ENCODE measurements at regions not wholly inside any gene's neighbourhood (a gene's known extent, or its start where the extent isn't known, plus 50 kb on each side); places are given as distances from the start of the nearest gene placed in this dataset.
"Not testable (repeated sequence)": the region's sequence is repeated elsewhere in the genome, so short reads cannot be mapped to it uniquely, and the experiment has no call there.

DNA sequence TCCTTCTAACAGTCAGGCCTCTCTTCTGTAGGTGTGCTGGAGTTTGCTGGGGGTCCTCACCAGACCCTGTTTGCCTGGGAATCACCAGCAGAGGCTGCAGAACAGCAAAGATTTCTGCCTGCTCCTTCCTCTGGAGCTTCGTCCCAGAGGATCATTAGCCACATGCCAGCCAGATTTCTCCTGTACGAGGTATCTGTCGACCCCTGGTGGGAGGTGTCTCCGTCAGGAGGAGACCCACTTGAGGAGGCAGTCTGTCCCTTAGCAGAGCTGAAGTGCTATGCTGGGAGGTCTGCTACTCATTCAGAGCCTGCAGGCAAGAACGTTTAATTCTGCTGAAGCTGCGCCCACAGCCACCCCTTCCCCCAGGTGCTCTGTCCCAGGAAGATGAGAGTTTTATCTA is 611.1 kb upstream of the COBL start:
- WGBS = 75% methylated on average over 6 of the region's 6 CpGs
- H3K9me3 ChIP-seq = peaks cover 0 to 6% (median 0%) of the 10 kb centered on the region in 4 donors
- H3K4me1 ChIP-seq = no peaks in the 10 kb centered on the region
- H3K27me3 ChIP-seq = no peaks in the 10 kb centered on the region
- intact Hi-C loops (cut with DNase I) = no loop called here
- no peaks in the 10 kb centered on the region for H3K36me3 ChIP-seq
- H3K27ac ChIP-seq (replicated peaks in 1 of 4) = no peak overlapping the region
- TF ChIP-seq EP300 (IDR thresholded peaks at IDR 0.05) (no peak), POLR2AphosphoS5 (IDR thresholded peaks at IDR 0.05) (no peak), POLR2A (IDR thresholded peaks at IDR 0.05; ENCODE audit: low read depth) (no peak)
- TF ChIP-seq, protein P1, sequence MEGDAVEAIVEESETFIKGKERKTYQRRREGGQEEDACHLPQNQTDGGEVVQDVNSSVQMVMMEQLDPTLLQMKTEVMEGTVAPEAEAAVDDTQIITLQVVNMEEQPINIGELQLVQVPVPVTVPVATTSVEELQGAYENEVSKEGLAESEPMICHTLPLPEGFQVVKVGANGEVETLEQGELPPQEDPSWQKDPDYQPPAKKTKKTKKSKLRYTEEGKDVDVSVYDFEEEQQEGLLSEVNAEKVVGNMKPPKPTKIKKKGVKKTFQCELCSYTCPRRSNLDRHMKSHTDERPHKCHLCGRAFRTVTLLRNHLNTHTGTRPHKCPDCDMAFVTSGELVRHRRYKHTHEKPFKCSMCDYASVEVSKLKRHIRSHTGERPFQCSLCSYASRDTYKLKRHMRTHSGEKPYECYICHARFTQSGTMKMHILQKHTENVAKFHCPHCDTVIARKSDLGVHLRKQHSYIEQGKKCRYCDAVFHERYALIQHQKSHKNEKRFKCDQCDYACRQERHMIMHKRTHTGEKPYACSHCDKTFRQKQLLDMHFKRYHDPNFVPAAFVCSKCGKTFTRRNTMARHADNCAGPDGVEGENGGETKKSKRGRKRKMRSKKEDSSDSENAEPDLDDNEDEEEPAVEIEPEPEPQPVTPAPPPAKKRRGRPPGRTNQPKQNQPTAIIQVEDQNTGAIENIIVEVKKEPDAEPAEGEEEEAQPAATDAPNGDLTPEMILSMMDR (IDR thresholded peaks at IDR 0.05) = no peak
- no peak for DNase-seq (ENCODE audit: extremely low spot score)
- no peak overlapping the region for H3K4me3 ChIP-seq

DNA sequence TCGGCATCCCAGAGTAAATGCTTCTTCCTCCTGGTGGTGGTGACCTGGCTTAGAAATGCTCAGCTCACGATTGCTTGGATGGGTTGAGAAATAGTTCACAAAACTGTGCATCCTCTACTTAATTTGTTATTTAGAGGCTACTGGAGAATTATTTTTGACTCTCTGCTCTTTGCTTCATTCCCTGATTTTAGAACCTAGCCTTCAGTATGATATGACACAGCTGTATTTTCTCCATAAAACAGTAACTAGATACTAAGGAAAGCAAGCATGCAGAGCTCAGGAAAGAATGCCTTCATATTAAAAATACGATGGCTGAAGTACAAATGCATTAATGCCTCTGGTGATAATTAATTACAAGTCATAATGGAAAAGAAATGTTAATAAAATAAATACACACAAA is 602.0 kb upstream of the COBL start:
- DNase-seq (ENCODE audit: extremely low spot score) = no peak
- H3K36me3 ChIP-seq = no peaks in the 10 kb centered on the region
- no peaks in the 10 kb centered on the region for H3K4me1 ChIP-seq
- no peak overlapping the region for H3K4me3 ChIP-seq
- TF ChIP-seq POLR2AphosphoS5 (IDR thresholded peaks at IDR 0.05) (no peak), EP300 (IDR thresholded peaks at IDR 0.05) (no peak), POLR2A (IDR thresholded peaks at IDR 0.05; ENCODE audit: low read depth) (no peak)
- TF ChIP-seq, protein P1 (IDR thresholded peaks at IDR 0.05) = no peak
- no peak overlapping the region for H3K27ac ChIP-seq (replicated peaks in 1 of 4)
- intact Hi-C loops (cut with DNase I) = no loop called here
- peaks cover 0 to 8% (median 0%) of the 10 kb centered on the region in 4 donors for H3K9me3 ChIP-seq
- WGBS = 59% methylated on average over 3 of the region's 3 CpGs
- no peaks in the 10 kb centered on the region for H3K27me3 ChIP-seq

DNA sequence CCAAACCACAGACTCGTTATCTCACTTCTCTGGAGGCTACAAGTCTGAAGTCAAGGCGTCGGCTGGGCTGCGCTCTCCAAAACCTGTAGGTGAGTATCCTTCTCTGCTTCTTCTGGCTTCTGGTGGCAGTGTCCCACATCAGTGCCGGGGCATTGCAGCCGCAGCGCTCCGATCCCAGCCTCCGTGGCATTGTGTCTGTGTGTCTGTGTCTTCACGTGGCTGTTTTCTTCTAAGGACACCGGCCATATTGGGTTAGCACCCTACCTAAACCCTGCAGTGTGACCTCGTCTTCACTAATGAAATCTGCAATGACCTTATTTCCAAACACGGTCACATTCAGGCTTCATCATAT is 584.9 kb upstream of the COBL start:
- Histone ChIP-seq H3K4me3 (no peak overlapping the region), H3K27ac (replicated peaks in 1 of 4) (no peak overlapping the region), H3K27me3 (no peaks in the 10 kb centered on the region), H3K36me3 (no peaks in the 10 kb centered on the region), H3K9me3 (peaks cover 0 to 4% (median 0%) of the 10 kb centered on the region in 4 donors), H3K4me1 (no peaks in the 10 kb centered on the region)
- intact Hi-C loops (cut with DNase I) = no loop called here
- no peak for DNase-seq (ENCODE audit: extremely low spot score)
- 86% methylated on average over 13 of the region's 13 CpGs for WGBS
- no peak for TF ChIP-seq POLR2AphosphoS5 (IDR thresholded peaks at IDR 0.05)
- TF ChIP-seq POLR2A (IDR thresholded peaks at IDR 0.05; ENCODE audit: low read depth) = no peak

DNA sequence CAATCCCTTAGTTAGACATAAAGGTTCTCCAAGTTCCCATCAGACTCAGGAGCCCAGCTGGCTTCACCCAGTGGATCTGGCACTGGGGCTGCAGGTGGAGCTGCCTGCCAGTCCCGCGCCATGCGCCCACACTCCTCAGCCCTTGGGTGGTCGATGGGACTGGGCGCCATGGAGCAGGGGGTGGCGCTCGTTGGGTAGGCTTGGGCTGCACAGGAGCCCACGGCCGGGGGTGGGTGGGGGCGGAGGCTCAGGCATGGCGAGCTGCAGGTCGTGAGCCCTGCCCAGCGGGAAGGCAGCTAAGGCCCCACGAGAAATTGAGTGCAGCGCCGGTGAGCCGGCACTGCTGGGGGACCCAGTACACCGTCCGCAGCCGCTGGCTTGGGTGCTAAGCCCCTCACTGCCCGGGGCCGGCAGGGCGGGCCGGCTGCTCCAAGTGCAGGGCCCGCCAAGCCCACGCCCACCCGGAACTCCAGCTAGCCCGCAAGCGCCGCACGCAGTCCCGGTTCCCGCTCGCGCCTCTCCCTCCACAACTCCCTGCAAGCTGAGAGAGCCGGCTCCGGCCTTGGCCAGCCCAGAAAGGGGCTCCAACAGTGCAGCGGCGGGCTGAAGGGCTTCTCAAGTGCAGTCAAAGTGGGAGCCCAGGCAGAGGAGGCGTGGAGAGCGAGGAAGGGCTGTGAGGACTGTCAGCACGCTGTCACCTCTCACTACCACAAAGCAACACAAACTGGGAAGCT is 584.3 kb upstream of the COBL start:
- H3K27ac ChIP-seq (replicated peaks in 1 of 4); H3K4me3 ChIP-seq; H3K36me3 ChIP-seq; H3K9me3 ChIP-seq; H3K4me1 ChIP-seq; H3K27me3 ChIP-seq; DNase-seq (ENCODE audit: extremely low spot score); intact Hi-C loops (cut with DNase I): not testable (repeated sequence)
- WGBS = 94% methylated on average over 17 of the region's 42 CpGs

DNA sequence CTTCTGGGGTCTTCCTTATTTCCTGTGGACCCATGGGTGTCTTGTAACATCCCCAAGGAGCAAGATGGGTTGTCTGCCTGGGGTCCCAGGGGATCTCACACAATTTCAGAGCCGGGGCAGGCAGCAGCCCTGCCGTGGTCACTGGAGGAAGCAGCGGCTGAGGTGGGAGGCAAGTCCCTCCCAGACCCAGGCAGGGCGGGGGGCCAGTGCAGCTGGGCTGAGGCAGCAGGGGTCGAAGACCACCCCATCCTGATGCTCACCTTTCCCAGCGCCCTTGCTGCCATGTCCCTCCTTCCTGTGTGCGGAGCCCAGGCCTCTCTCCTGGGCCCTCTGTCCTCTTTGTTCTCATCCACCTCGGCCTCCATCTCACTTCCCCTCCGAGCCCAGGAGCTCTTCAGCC is 583.0 kb upstream of the COBL start:
- WGBS = 83% methylated on average over 9 of the region's 9 CpGs
- intact Hi-C loops (cut with DNase I) = no loop called here
- Histone ChIP-seq H3K9me3 (peaks cover 0 to 4% (median 0%) of the 10 kb centered on the region in 4 donors), H3K4me3 (no peak overlapping the region), H3K27me3 (no peaks in the 10 kb centered on the region), H3K27ac (replicated peaks in 1 of 4) (no peak overlapping the region), H3K4me1 (no peaks in the 10 kb centered on the region), H3K36me3 (no peaks in the 10 kb centered on the region)
- DNase-seq (ENCODE audit: extremely low spot score) = no peak
- TF ChIP-seq EP300 (IDR thresholded peaks at IDR 0.05) (no peak), POLR2AphosphoS5 (IDR thresholded peaks at IDR 0.05) (no peak), POLR2A (IDR thresholded peaks at IDR 0.05; ENCODE audit: low read depth) (no peak)
- TF ChIP-seq, protein P1 (IDR thresholded peaks at IDR 0.05) = no peak

- no peak overlapping the region for H3K27ac ChIP-seq (replicated peaks in 1 of 4)
- intact Hi-C loops (cut with DNase I) = no loop called here
- TF ChIP-seq POLR2AphosphoS5 (IDR thresholded peaks at IDR 0.05) (no peak), POLR2A (IDR thresholded peaks at IDR 0.05; ENCODE audit: low read depth) (no peak), EP300 (IDR thresholded peaks at IDR 0.05) (no peak)
- TF ChIP-seq, protein P1 (IDR thresholded peaks at IDR 0.05) = no peak
- H3K4me3 ChIP-seq = no peak overlapping the region
- 95% methylated on average over 1 of the region's 1 CpG for WGBS
- H3K27me3 ChIP-seq = no peaks in the 10 kb centered on the region
- DNase-seq (ENCODE audit: extremely low spot score) = no peak
- no peaks in the 10 kb centered on the region for H3K4me1 ChIP-seq
- no peaks in the 10 kb centered on the region for H3K36me3 ChIP-seq
- H3K9me3 ChIP-seq = no peaks in the 10 kb centered on the region
Observed at GRCh38 chr7:51882412-51882811, 565.8 kb upstream of the COBL start.
